NCI-H2081 (cell line): ENCODE measurements at regions not wholly inside any gene's neighbourhood (a gene's known extent, or its start where the extent isn't known, plus 50 kb on each side); places are given as distances from the start of the nearest gene placed in this dataset.
"Not testable (repeated sequence)": the region's sequence is repeated elsewhere in the genome, so short reads cannot be mapped to it uniquely, and the experiment has no call there.

Experiments
- DNase-seq, 2 experiments: peaks; one replicate each; lab custom pipeline; 2025; lab: John Stamatoyannopoulos, UW

GRCh38 chr13:105684216-105684615 lies 851.2 kb downstream of the EFNB2 start:
- DNase-seq: no peak

- DNase-seq: no peak
These were observed 855.6 kb downstream of the EFNB2 start for GRCh38 chr13:105679838-105680237.

GRCh38 chr13:105678072-105678471 lies 857.4 kb downstream of the EFNB2 start:
- no peak for DNase-seq

- no peak for DNase-seq
These were observed 862.6 kb downstream of the EFNB2 start for GRCh38 chr13:105672881-105673280.

GRCh38 chr13:105671131-105671530 lies 864.3 kb downstream of the EFNB2 start:
- not testable (repeated sequence) for DNase-seq

- DNase-seq: no peak
These were observed 865.1 kb downstream of the EFNB2 start for GRCh38 chr13:105670179-105670990.

GRCh38 chr13:105665284-105665683 lies 870.2 kb downstream of the EFNB2 start:
- no peak for DNase-seq

- no peak for DNase-seq
These were observed 872.3 kb downstream of the EFNB2 start for GRCh38 chr13:105663182-105663581.

GRCh38 chr13:105660561-105660960 lies 874.9 kb downstream of the EFNB2 start:
- DNase-seq: no peak

- no peak for DNase-seq
These were observed 877.0 kb downstream of the EFNB2 start for GRCh38 chr13:105658431-105658830.

- DNase-seq: no peak
These were observed 880.4 kb downstream of the EFNB2 start for GRCh38 chr13:105655046-105655445.

- no peak for DNase-seq
These were observed 891.5 kb downstream of the EFNB2 start for GRCh38 chr13:105643966-105644365.

GRCh38 chr13:105642511-105642958 lies 892.9 kb downstream of the EFNB2 start:
- no peak for DNase-seq

- DNase-seq: no peak
These were observed 894.3 kb downstream of the EFNB2 start for GRCh38 chr13:105641121-105641520.

- no peak for DNase-seq
These were observed 897.0 kb downstream of the EFNB2 start for GRCh38 chr13:105638426-105638825.

- no peak for DNase-seq
These were observed 901.4 kb downstream of the EFNB2 start for GRCh38 chr13:105634059-105634458.

- DNase-seq: no peak
These were observed 905.0 kb downstream of the EFNB2 start for GRCh38 chr13:105630431-105630830.

GRCh38 chr13:105627270-105627669 lies 908.2 kb downstream of the EFNB2 start:
- no peak for DNase-seq

GRCh38 chr13:105625691-105626090 lies 909.8 kb downstream of the EFNB2 start:
- no peak for DNase-seq

GRCh38 chr13:105616333-105617075 lies 919.0 kb downstream of the EFNB2 start:
- DNase-seq: no peak

- no peak for DNase-seq
These were observed 922.9 kb downstream of the EFNB2 start for GRCh38 chr13:105612541-105612940.

GRCh38 chr13:105611424-105611823 lies 924.0 kb downstream of the EFNB2 start:
- no peak for DNase-seq

- no peak for DNase-seq
These were observed 927.4 kb downstream of the EFNB2 start for GRCh38 chr13:105608104-105608503.
